ENCODE measurements at regions not wholly inside any gene's neighbourhood (a gene's known extent, or its start where the extent isn't known, plus 50 kb on each side); places are given as distances from the start of the nearest gene placed in this dataset.

DNA sequence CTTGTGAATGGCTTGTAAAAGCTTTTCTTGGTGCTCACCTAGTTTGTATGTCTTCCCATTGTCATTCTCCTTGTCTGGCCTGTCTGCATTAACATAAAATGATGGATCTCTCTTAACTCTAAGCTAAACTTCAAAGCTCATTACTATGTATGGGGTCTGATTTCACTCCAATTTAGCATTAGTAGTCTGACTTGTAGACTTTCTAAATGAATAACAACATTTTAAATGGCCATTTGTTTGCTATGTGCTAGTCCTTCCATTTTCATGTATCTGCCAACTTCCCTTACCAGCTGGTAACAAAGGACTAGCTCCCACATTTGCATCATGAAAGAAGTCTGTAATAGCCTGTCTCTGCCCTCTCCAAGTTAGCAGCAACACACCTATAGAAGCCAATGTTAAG lies 324.2 kb upstream of the RGPD4 start:
- Histone ChIP-seq H3K4me3 (ENCODE audit: low read length) (no peak overlapping the region), H3K4me2 (ENCODE audit: low read length) (no peak overlapping the region), H4K20me1 (ENCODE audit: insufficient read depth, low read length) (no peaks in the 10 kb centered on the region), H3K9ac (ENCODE audit: low read length) (no peak overlapping the region), H2AFZ (ENCODE audit: low read depth, low read length) (no peak overlapping the region), H3K9me3 (ENCODE audit: insufficient read depth, low read length) (no peaks in the 10 kb centered on the region), H3K36me3 (replicated peaks; ENCODE audit: low read depth, low read length) (no peaks in the 10 kb centered on the region), H3K27me3 (ENCODE audit: low read depth, low read length) (no peaks in the 10 kb centered on the region), H3K4me1 (ENCODE audit: low read length) (no peaks in the 10 kb centered on the region), H3K79me2 (ENCODE audit: low read length) (no peaks in the 10 kb centered on the region), H3K27ac (ENCODE audit: low read length) (no peak overlapping the region)
- TF ChIP-seq, protein P1, sequence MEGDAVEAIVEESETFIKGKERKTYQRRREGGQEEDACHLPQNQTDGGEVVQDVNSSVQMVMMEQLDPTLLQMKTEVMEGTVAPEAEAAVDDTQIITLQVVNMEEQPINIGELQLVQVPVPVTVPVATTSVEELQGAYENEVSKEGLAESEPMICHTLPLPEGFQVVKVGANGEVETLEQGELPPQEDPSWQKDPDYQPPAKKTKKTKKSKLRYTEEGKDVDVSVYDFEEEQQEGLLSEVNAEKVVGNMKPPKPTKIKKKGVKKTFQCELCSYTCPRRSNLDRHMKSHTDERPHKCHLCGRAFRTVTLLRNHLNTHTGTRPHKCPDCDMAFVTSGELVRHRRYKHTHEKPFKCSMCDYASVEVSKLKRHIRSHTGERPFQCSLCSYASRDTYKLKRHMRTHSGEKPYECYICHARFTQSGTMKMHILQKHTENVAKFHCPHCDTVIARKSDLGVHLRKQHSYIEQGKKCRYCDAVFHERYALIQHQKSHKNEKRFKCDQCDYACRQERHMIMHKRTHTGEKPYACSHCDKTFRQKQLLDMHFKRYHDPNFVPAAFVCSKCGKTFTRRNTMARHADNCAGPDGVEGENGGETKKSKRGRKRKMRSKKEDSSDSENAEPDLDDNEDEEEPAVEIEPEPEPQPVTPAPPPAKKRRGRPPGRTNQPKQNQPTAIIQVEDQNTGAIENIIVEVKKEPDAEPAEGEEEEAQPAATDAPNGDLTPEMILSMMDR (IDR thresholded peaks at IDR 0.05; ENCODE audit: low read depth, low read length): no peak
- no peak for TF ChIP-seq EZH2phosphoT487 (IDR thresholded peaks at IDR 0.05; ENCODE audit: low read depth)

DNA sequence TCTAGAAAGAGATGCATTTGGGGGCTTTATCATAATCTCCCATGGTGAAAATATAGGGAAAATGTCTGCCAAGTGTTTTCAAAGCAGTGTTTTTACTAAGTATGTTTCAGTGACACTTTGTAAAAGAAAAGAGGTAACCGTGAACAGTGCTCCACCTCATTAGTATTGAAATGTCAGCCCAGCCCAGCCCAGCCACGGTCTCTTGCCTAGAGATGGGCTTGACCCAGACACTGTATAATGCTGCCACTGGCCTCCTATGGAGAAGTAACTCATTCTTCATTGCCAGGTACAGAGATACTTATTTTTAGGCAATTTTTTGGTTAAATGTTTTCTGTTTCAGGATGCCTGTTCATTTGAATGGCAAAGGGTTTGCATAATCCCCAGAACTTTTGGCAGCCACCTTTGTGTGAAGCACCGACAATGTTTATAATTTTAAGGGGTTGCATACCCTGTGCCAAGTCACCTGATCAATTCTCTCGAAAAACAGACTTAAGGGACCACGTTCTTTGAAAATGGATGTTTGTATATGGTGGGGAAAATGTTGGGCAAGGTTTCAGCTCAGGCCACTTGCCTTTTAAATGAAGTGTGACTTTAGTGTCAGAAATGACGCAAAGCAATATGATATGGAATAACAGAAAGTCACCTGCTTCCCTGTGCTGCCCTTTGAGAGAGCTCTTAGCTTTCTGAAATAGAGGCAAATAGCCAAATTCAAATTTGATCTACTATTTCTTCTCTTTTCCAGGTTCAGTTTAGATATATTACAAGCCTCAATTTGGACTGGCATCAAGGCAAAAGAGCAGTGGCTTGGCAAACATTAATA lies 314.5 kb upstream of the RGPD4 start:
- Histone ChIP-seq H3K27ac (ENCODE audit: low read length) (no peak overlapping the region), H3K9me3 (ENCODE audit: insufficient read depth, low read length) (no peaks in the 10 kb centered on the region), H3K27me3 (ENCODE audit: low read depth, low read length) (no peaks in the 10 kb centered on the region), H3K9ac (ENCODE audit: low read length) (no peak overlapping the region), H3K4me1 (ENCODE audit: low read length) (no peaks in the 10 kb centered on the region), H3K36me3 (replicated peaks; ENCODE audit: low read depth, low read length) (no peaks in the 10 kb centered on the region), H3K4me3 (ENCODE audit: low read length) (no peak overlapping the region), H3K79me2 (ENCODE audit: low read length) (no peaks in the 10 kb centered on the region), H4K20me1 (ENCODE audit: insufficient read depth, low read length) (no peaks in the 10 kb centered on the region), H2AFZ (ENCODE audit: low read depth, low read length) (no peak overlapping the region), H3K4me2 (ENCODE audit: low read length) (no peak overlapping the region)
- TF ChIP-seq, protein P1 (IDR thresholded peaks at IDR 0.05; ENCODE audit: low read depth, low read length): no peak
- no peak for TF ChIP-seq EZH2phosphoT487 (IDR thresholded peaks at IDR 0.05; ENCODE audit: low read depth)

DNA sequence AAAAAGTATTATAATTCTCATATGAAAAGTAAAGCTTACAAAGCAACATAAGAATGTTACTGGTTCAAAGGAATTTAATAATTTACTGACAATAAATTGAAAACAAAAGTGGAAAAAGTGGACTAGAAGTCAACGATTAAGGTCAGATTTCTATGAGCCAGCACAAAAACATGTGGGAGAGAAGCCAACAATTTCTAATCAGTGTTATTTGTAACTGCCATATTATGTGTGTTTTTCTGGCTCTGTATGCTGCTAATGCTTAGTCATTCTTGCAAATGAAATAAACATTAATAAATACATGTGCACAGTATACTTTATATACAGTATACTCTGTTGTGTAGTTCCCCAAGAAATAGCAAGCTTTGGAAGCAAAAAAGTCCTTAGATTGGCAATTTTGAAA lies 301.3 kb upstream of the RGPD4 start:
- Histone ChIP-seq H3K27me3 (ENCODE audit: low read depth, low read length) (no peaks in the 10 kb centered on the region), H3K9me3 (ENCODE audit: insufficient read depth, low read length) (no peaks in the 10 kb centered on the region), H3K36me3 (replicated peaks; ENCODE audit: low read depth, low read length) (no peaks in the 10 kb centered on the region), H3K9ac (ENCODE audit: low read length) (no peak overlapping the region), H4K20me1 (ENCODE audit: insufficient read depth, low read length) (no peaks in the 10 kb centered on the region), H3K4me2 (ENCODE audit: low read length) (no peak overlapping the region), H3K27ac (ENCODE audit: low read length) (no peak overlapping the region), H3K79me2 (ENCODE audit: low read length) (no peaks in the 10 kb centered on the region), H3K4me1 (ENCODE audit: low read length) (no peaks in the 10 kb centered on the region), H3K4me3 (ENCODE audit: low read length) (no peak overlapping the region), H2AFZ (ENCODE audit: low read depth, low read length) (no peak overlapping the region)
- no peak for TF ChIP-seq EZH2phosphoT487 (IDR thresholded peaks at IDR 0.05; ENCODE audit: low read depth)

DNA sequence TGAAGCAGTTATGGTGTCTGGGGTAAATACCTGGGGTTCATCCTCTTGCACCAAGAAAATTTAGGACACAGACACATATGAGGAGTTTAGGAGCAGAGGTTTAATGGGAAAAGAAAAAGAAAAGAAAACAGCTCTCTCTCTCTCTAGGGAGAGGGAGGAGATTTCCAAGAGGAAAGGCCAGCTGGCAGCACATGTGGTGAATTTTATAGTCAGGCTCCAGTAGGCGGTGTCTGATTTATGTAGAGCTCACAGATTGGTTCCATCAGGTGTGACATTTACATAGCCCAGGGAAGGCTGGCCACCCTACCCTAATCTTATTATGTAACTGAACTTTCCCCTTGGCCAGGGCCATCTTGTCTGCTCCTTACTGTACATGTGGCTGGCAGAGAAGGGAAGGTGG lies 297.5 kb upstream of the RGPD4 start:
- no peaks in the 10 kb centered on the region for H3K9me3 ChIP-seq (ENCODE audit: insufficient read depth, low read length)
- no peak overlapping the region for H3K4me3 ChIP-seq (ENCODE audit: low read length)
- H3K79me2 ChIP-seq (ENCODE audit: low read length): no peaks in the 10 kb centered on the region
- H3K27ac ChIP-seq (ENCODE audit: low read length): no peak overlapping the region
- H3K4me1 ChIP-seq (ENCODE audit: low read length): no peaks in the 10 kb centered on the region
- H3K36me3 ChIP-seq (replicated peaks; ENCODE audit: low read depth, low read length): no peaks in the 10 kb centered on the region
- H3K27me3 ChIP-seq (ENCODE audit: low read depth, low read length): no peaks in the 10 kb centered on the region
- H3K9ac ChIP-seq (ENCODE audit: low read length): no peak overlapping the region
- TF ChIP-seq, protein P1 (IDR thresholded peaks at IDR 0.05; ENCODE audit: low read depth, low read length): no peak
- TF ChIP-seq EZH2phosphoT487 (IDR thresholded peaks at IDR 0.05; ENCODE audit: low read depth): no peak
- H4K20me1 ChIP-seq (ENCODE audit: insufficient read depth, low read length): no peaks in the 10 kb centered on the region
- no peak overlapping the region for H3K4me2 ChIP-seq (ENCODE audit: low read length)
- no peak overlapping the region for H2AFZ ChIP-seq (ENCODE audit: low read depth, low read length)
